IMR-90 (cell line): ENCODE measurements at regions not wholly inside any gene's neighbourhood (a gene's known extent, or its start where the extent isn't known, plus 50 kb on each side); places are given as distances from the start of the nearest gene placed in this dataset.

Experiments
- ATAC-seq: fragments of 200-7000 bp; cut with Tn5 transposase; 2 replicates; pipeline ENCODE4 v1.9.1; 2020; ENCODE audit warnings: low read depth, mild to moderate bottlenecking, moderate library complexity
- BruUV-seq: library from RNA; stranded (reverse); fragments of 400-500 nt; replicated peaks from 2 replicates; lab custom pipeline; 2021; lab: Mats Ljungman, UMichigan
- CTCF ChIA-PET: fragments of 300-600 bp; formaldehyde crosslinking; extraction: SDS; loops from one replicate; lab custom pipeline; 2021; ENCODE audit warnings: antibody characterized with exemption; lab: Yijun Ruan, JAX
- POLR2A ChIA-PET: fragments of 300-600 bp; sonication (Branson Sonifier 250); formaldehyde crosslinking; loops from one replicate; lab custom pipeline; 2022; ENCODE audit warnings: antibody characterized with exemption; ENCODE audit not compliant: unreplicated experiment; lab: Charles Lee
- DNase-seq: peaks from one replicate; pipeline ENCODE4 v3.0.0; 2013
- H2AFZ ChIP-seq: replicated peaks from 2 replicates; pipeline ENCODE3; 2013; ENCODE audit warnings: low read length, mild to moderate bottlenecking; ENCODE audit not compliant: poor library complexity
- H2AK5ac ChIP-seq: 2 replicates; pipeline ENCODE4 v1.6.1; 2013; ENCODE audit warnings: low read depth, low read length, inconsistent platforms
- H2AK9ac ChIP-seq: replicated peaks from 2 replicates; pipeline ENCODE3; 2013; ENCODE audit warnings: mild to moderate bottlenecking, low read depth, low read length, moderate library complexity; ENCODE audit not compliant: poor library complexity
- H2BK120ac ChIP-seq: 2 replicates; pipeline ENCODE4 v1.6.1; 2013; ENCODE audit warnings: low read depth, low read length, inconsistent platforms
- H2BK15ac ChIP-seq: 3 replicates; pipeline ENCODE4 v1.6.1; 2013; ENCODE audit warnings: low read depth, low read length, inconsistent platforms
- H2BK20ac ChIP-seq: 2 replicates; pipeline ENCODE4 v1.6.1; 2013; ENCODE audit warnings: low read depth, mild to moderate bottlenecking, inconsistent platforms, low read length, moderate library complexity
- H2BK5ac ChIP-seq: 2 replicates; pipeline ENCODE4 v1.6.1; 2013; ENCODE audit warnings: mild to moderate bottlenecking, low read depth, low read length, inconsistent platforms; ENCODE audit not compliant: poor library complexity, severe bottlenecking
- H3K14ac ChIP-seq: replicated peaks from 2 replicates; pipeline ENCODE4 v1.6.1; 2013; ENCODE audit warnings: low read depth, low read length, inconsistent platforms
- H3K18ac ChIP-seq: 2 replicates; pipeline ENCODE4 v1.6.1; 2013; ENCODE audit warnings: low read depth, low read length, control low read depth
- H3K23ac ChIP-seq: 2 replicates; pipeline ENCODE4 v1.6.1; 2013; ENCODE audit warnings: low read depth, low read length, inconsistent platforms
- H3K27ac ChIP-seq: 2 replicates; pipeline ENCODE4 v1.5.1; 2013; ENCODE audit warnings: mild to moderate bottlenecking, control low read depth, low read length; ENCODE audit not compliant: insufficient read depth
- H3K27me3 ChIP-seq: 2 replicates; pipeline ENCODE4 v1.6.1; 2013; ENCODE audit warnings: low read length; ENCODE audit not compliant: control insufficient read depth, insufficient read depth
- H3K36me3 ChIP-seq: 2 replicates; pipeline ENCODE4 v1.6.1; 2013; ENCODE audit warnings: low read length, mixed read lengths; ENCODE audit not compliant: control insufficient read depth, insufficient read depth
- H3K4ac ChIP-seq: 2 replicates; pipeline ENCODE4 v1.6.1; 2013; ENCODE audit warnings: low read depth, low read length, inconsistent platforms
- H3K4me1 ChIP-seq: 2 replicates; pipeline ENCODE4 v1.6.1; 2013; ENCODE audit warnings: low read length, mixed read lengths; ENCODE audit not compliant: control insufficient read depth, insufficient read depth
- H3K4me2 ChIP-seq: 2 replicates; pipeline ENCODE4 v1.6.1; 2013; ENCODE audit warnings: low read depth, mild to moderate bottlenecking, control low read depth, low read length, moderate library complexity
- H3K4me3 ChIP-seq: 2 replicates; pipeline ENCODE4 v1.5.1; 2013; ENCODE audit warnings: low read depth, mild to moderate bottlenecking, control low read depth, low read length, moderate library complexity; ENCODE audit not compliant: insufficient read depth
- H3K56ac ChIP-seq: 2 replicates; pipeline ENCODE4 v1.6.1; 2013; ENCODE audit warnings: low read length, inconsistent platforms; ENCODE audit not compliant: insufficient read depth; ENCODE audit errors: extremely low read depth
- H3K79me1 ChIP-seq, 2 experiments: 2 replicates each; pipeline ENCODE4 v1.6.1; 2013; ENCODE audit warnings: low read length in 2 of 2, inconsistent platforms in 1 of 2, low read depth in 1 of 2
- H3K9ac ChIP-seq: 2 replicates; pipeline ENCODE4 v1.6.1; 2013; ENCODE audit warnings: low read depth, low read length, control low read depth
- H3K9me1 ChIP-seq: 2 replicates; pipeline ENCODE4 v1.6.1; 2013; ENCODE audit warnings: low read length, inconsistent platforms; ENCODE audit not compliant: insufficient read depth
- H3K9me3 ChIP-seq: 2 replicates; pipeline ENCODE4 v1.6.1; 2013; ENCODE audit warnings: low read length; ENCODE audit not compliant: control insufficient read depth, insufficient read depth
- H4K20me1 ChIP-seq: 2 replicates; pipeline ENCODE4 v1.6.1; 2013; ENCODE audit warnings: low read length, inconsistent platforms; ENCODE audit not compliant: insufficient read depth
- H4K5ac ChIP-seq: 2 replicates; pipeline ENCODE4 v1.6.1; 2013; ENCODE audit warnings: mild to moderate bottlenecking, low read depth, low read length, control low read depth
- H4K8ac ChIP-seq, 2 experiments: 2 replicates each; pipeline ENCODE4 v1.6.1; 2013; ENCODE audit warnings: low read depth in 2 of 2, low read length in 2 of 2, control low read depth in 1 of 2, inconsistent platforms in 1 of 2
- H4K91ac ChIP-seq: 2 replicates; pipeline ENCODE4 v1.6.1; 2013; ENCODE audit warnings: low read depth, low read length, inconsistent platforms; ENCODE audit not compliant: insufficient read depth
- BHLHE40 ChIP-seq: fragments of 150-350 bp; IDR thresholded peaks from 2 replicates; pipeline ENCODE4 v1.6.1; 2016; ENCODE audit warnings: mild to moderate bottlenecking, low read depth, low read length
- FOS ChIP-seq: fragments of 150-350 bp; IDR thresholded peaks from 2 replicates; pipeline ENCODE4 v1.6.1; 2016; ENCODE audit warnings: low read depth, low read length
- MAFK ChIP-seq: IDR thresholded peaks from 2 replicates; pipeline ENCODE4 v1.6.1; 2012; ENCODE audit warnings: low read depth, low read length, improper control_type of control experiment
- MAZ ChIP-seq: IDR thresholded peaks from 2 replicates; pipeline ENCODE4 v1.6.1; 2012; ENCODE audit warnings: low read depth, mild to moderate bottlenecking, low read length, improper control_type of control experiment, moderate library complexity, borderline replicate concordance
- RFX5 ChIP-seq: IDR thresholded peaks from 2 replicates; pipeline ENCODE4 v1.8.0; 2012; ENCODE audit warnings: low read depth, mild to moderate bottlenecking, low read length, moderate library complexity
- SMC3 ChIP-seq: fragments of 150-350 bp; IDR thresholded peaks from 2 replicates; pipeline ENCODE4 v1.6.1; 2016; ENCODE audit warnings: low read depth, mild to moderate bottlenecking, antibody characterized with exemption, low read length, moderate library complexity
- WGBS, 2 experiments: methylation state at CpG; one replicate each; pipeline versions ENCODE4 v1.1.5 to v1.1.7; 2013; ENCODE audit warnings: missing lambda C conversion rate in 2 of 2; ENCODE audit not compliant: insufficient read length in 1 of 2; ENCODE audit errors: extremely low coverage in 2 of 2; 5-methylcytosine and 5-hydroxymethylcytosine counted together
- dilution Hi-C: fragments of 300-500 bp; cut with HindIII; formaldehyde crosslinking; loops from one replicate; pipeline ENCODE4 v1.14.3; 2018; ENCODE audit warnings: low sequenced_read_pairs; ENCODE audit not compliant: unreplicated experiment
- in situ Hi-C: fragments of 300-500 bp; cut with MboI; formaldehyde crosslinking; loops from 3 replicates; pipeline ENCODE4 v1.14.3; 2019; ENCODE audit warnings: low sequenced_read_pairs, inconsistent platforms, mixed read lengths
- intact Hi-C: fragments of 100-400 bp; cut with micrococcal nuclease; formaldehyde crosslinking; loops from 2 replicates; pipeline ENCODE4 v1.10.0; 2022
- TF ChIP-seq, protein P1 (sequence below): conservative IDR thresholded peaks from 2 replicates; pipeline ENCODE4 v1.5.1; 2012; ENCODE audit warnings: mild to moderate bottlenecking, low read depth, low read length, improper control_type of control experiment

GRCh38 chr4:15376145-15376544 is 51.7 kb upstream of the C1QTNF7 start:
- no peak overlapping the region for H3K9ac ChIP-seq
- peak overlapping the region; percentile 40 for H2AK5ac ChIP-seq
- H3K56ac ChIP-seq: no peak overlapping the region
- ChIA-PET CTCF (no interaction called here), POLR2A (no interaction called here)
- TF ChIP-seq SMC3: no peak
- no peak for TF ChIP-seq RFX5
- no peak for TF ChIP-seq MAFK
- no peak for TF ChIP-seq MAZ
- TF ChIP-seq, protein P1, sequence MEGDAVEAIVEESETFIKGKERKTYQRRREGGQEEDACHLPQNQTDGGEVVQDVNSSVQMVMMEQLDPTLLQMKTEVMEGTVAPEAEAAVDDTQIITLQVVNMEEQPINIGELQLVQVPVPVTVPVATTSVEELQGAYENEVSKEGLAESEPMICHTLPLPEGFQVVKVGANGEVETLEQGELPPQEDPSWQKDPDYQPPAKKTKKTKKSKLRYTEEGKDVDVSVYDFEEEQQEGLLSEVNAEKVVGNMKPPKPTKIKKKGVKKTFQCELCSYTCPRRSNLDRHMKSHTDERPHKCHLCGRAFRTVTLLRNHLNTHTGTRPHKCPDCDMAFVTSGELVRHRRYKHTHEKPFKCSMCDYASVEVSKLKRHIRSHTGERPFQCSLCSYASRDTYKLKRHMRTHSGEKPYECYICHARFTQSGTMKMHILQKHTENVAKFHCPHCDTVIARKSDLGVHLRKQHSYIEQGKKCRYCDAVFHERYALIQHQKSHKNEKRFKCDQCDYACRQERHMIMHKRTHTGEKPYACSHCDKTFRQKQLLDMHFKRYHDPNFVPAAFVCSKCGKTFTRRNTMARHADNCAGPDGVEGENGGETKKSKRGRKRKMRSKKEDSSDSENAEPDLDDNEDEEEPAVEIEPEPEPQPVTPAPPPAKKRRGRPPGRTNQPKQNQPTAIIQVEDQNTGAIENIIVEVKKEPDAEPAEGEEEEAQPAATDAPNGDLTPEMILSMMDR: no peak
- TF ChIP-seq FOS: no peak
- TF ChIP-seq BHLHE40: no peak
- 0 out of 2 replicates have a peak overlapping the region, but pooled peaks have one; percentile 12 for H2BK20ac ChIP-seq
- H3K4me3 ChIP-seq: no peak overlapping the region
- peak overlapping the region; percentile 17; the same call in 1 of the 2 replicates for H3K4ac ChIP-seq
- intact Hi-C loops: no loop called here
- WGBS, 2 experiments: 100% methylated on average over 2 of the region's 5 CpGs; no CpG with 5 or more reads in 1 of the 2 experiments
- H4K8ac ChIP-seq: no peak overlapping the region
- H3K27ac ChIP-seq: no peak overlapping the region
- no peaks in the 10 kb centered on the region; the same call in 1 of the 2 replicates for H3K27me3 ChIP-seq
- H3K9me3 ChIP-seq: no peaks in the 10 kb centered on the region
- no peak overlapping the region for H2BK5ac ChIP-seq
- no peaks in the 10 kb centered on the region for H4K20me1 ChIP-seq
- peak overlapping the region; percentile 66 for H3K18ac ChIP-seq
- 0 out of 2 replicates have a peak overlapping the region, but pooled peaks have one; percentile 39 for H4K5ac ChIP-seq
- H2AK9ac ChIP-seq: no peak overlapping the region
- DNase-seq (no peak), ATAC-seq (no peak)
- no peak overlapping the region for H4K91ac ChIP-seq
- H3K79me1 ChIP-seq: no peaks in the 10 kb centered on the region
- BruUV-seq: no TSS peak
- peak overlapping the region; percentile 29 for H2BK120ac ChIP-seq
- H3K14ac ChIP-seq: 0 out of 2 replicates have a peak overlapping the region, but pooled peaks have one; percentile 29
- 0 out of 2 replicates have a peak, but pooled peaks cover 3% of the 10 kb centered on the region for H3K9me1 ChIP-seq
- dilution Hi-C loops: no loop called here
- H3K23ac ChIP-seq: no peak overlapping the region
- H3K4me2 ChIP-seq: no peak overlapping the region
- H2BK15ac ChIP-seq: no peak overlapping the region
- in situ Hi-C loops: no loop called here
- peaks cover 7% of the 10 kb centered on the region for H3K4me1 ChIP-seq
- H3K36me3 ChIP-seq: no peaks in the 10 kb centered on the region
- H2AFZ ChIP-seq: no peak overlapping the region
